Keratinocyte (primary cell): ENCODE measurements at regions not wholly inside any gene's neighbourhood (a gene's known extent, or its start where the extent isn't known, plus 50 kb on each side); places are given as distances from the start of the nearest gene placed in this dataset.
"Not testable (repeated sequence)": the region's sequence is repeated elsewhere in the genome, so short reads cannot be mapped to it uniquely, and the experiment has no call there.

Experiments
- DNase-seq: peaks from one replicate; pipeline ENCODE4 v3.0.0-alpha.2; 2011; ENCODE audit warnings: low read depth, missing footprints, low spot score
- FAIRE-seq: peaks from 2 replicates; lab custom pipeline; 2011; peaks lifted over from hg19 to GRCh38; lab: Jason Lieb, UNC
- H2AFZ ChIP-seq: 2 replicates; pipeline ENCODE4 v1.6.0; 2012; ENCODE audit warnings: low read length, control low read depth, inconsistent platforms; ENCODE audit not compliant: control insufficient read depth
- H3K27ac ChIP-seq: 2 replicates; pipeline ENCODE4 v1.5.1; 2011; ENCODE audit warnings: low read length; ENCODE audit not compliant: control insufficient read depth, insufficient read depth
- H3K27me3 ChIP-seq: 3 replicates; pipeline ENCODE4 v1.6.0; 2011; ENCODE audit warnings: low read length; ENCODE audit not compliant: control insufficient read depth, insufficient read depth; ENCODE audit errors: extremely low read depth
- H3K36me3 ChIP-seq, 2 experiments: 2 replicates in 1 of 2; 3 replicates in 1 of 2; pipeline ENCODE4 v1.5.1; 2011; ENCODE audit warnings: low read length in 2 of 2, mild to moderate bottlenecking in 1 of 2; ENCODE audit not compliant: control insufficient read depth in 2 of 2, insufficient read depth in 2 of 2; ENCODE audit errors: extremely low read depth in 1 of 2
- H3K4me1 ChIP-seq: 3 replicates; pipeline ENCODE4 v1.5.1; 2011; ENCODE audit warnings: low read length; ENCODE audit not compliant: control insufficient read depth, insufficient read depth; ENCODE audit errors: extremely low read depth
- H3K4me2 ChIP-seq: 3 replicates; pipeline ENCODE4 v1.6.0; 2011; ENCODE audit warnings: low read depth, low read length; ENCODE audit not compliant: control insufficient read depth, insufficient read depth; ENCODE audit errors: extremely low read depth
- H3K4me3 ChIP-seq, 3 experiments: fragments of 200-600 bp in 1 of 3; sonication (generic) in 1 of 3; 2 replicates in 2 of 3; 3 replicates in 1 of 3; pipeline ENCODE4 v1.5.1; 2011 to 2016; ENCODE audit warnings: low read length in 3 of 3, mild to moderate bottlenecking in 3 of 3, control low read depth in 2 of 3, inconsistent platforms in 1 of 3, low read depth in 1 of 3, mixed read lengths in 1 of 3, mixed run types in 1 of 3, moderate library complexity in 1 of 3; ENCODE audit not compliant: control insufficient read depth in 2 of 3, insufficient read depth in 2 of 3; ENCODE audit errors: extremely low read depth in 1 of 3
- H3K79me2 ChIP-seq: 2 replicates; pipeline ENCODE4 v1.6.0; 2012; ENCODE audit warnings: low read length; ENCODE audit not compliant: control insufficient read depth, insufficient read depth
- H3K9ac ChIP-seq: 3 replicates; pipeline ENCODE4 v1.6.0; 2011; ENCODE audit warnings: low read length; ENCODE audit not compliant: control insufficient read depth, insufficient read depth; ENCODE audit errors: extremely low read depth
- H3K9me1 ChIP-seq: 3 replicates; pipeline ENCODE4 v1.6.0; 2011; ENCODE audit warnings: low read length; ENCODE audit not compliant: control insufficient read depth, insufficient read depth; ENCODE audit errors: extremely low read depth
- H3K9me3 ChIP-seq: 2 replicates; pipeline ENCODE4 v1.5.1; 2012; ENCODE audit warnings: low read depth, low read length; ENCODE audit not compliant: control insufficient read depth
- H4K20me1 ChIP-seq: 3 replicates; pipeline ENCODE4 v1.6.0; 2011; ENCODE audit warnings: low read length; ENCODE audit not compliant: control insufficient read depth, insufficient read depth; ENCODE audit errors: extremely low read depth
- EZH2 ChIP-seq: IDR thresholded peaks from one replicate; pipeline ENCODE4 v1.6.1; 2012; ENCODE audit warnings: inconsistent platforms, mild to moderate bottlenecking, low read length, moderate library complexity
- dilution Hi-C: fragments of 300-500 bp; cut with MboI; formaldehyde crosslinking; loops from one replicate; pipeline ENCODE4 v1.7.0; 2020; ENCODE audit warnings: low sequenced_read_pairs; ENCODE audit not compliant: extremely low pct_ligation_motif_present
- TF ChIP-seq, protein P1 (sequence below), 3 experiments: IDR thresholded peaks in 1 of 3; conservative IDR thresholded peaks in 1 of 3; optimal IDR thresholded peaks in 1 of 3; 2 replicates in 2 of 3; 3 replicates in 1 of 3; pipeline versions ENCODE3 to v1.5.1; 2011; ENCODE audit warnings: low read length in 3 of 3, mild to moderate bottlenecking in 3 of 3, moderate library complexity in 2 of 3, control low read depth in 1 of 3, inconsistent platforms in 1 of 3; ENCODE audit not compliant: insufficient read depth in 2 of 3; ENCODE audit errors: extremely low read depth in 1 of 3

- no peak for FAIRE-seq
- dilution Hi-C loops = no loop called here
Observed at GRCh38 chr20:56914532-56914931, 285.4 kb downstream of the TFAP2C start.

DNA sequence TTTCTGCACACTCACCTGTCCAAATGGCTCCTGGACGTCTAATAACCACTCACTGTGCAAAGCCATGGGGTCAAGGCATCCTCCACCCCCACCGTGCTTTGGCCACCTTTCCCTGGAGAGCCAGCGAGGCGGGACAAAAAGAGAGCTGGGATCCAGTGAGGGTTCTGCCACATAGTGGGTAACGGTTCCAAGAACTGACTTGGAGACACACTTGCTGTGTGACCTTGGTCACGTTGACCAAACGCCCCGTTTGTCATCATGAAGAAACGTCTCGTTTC lies 287.2 kb downstream of the TFAP2C start:
- Histone ChIP-seq H3K4me1 (no peaks in the 10 kb centered on the region), H3K36me3 (no peaks in the 10 kb centered on the region), H3K9me1 (no peaks in the 10 kb centered on the region), H3K79me2 (no peaks in the 10 kb centered on the region), H3K27me3 (no peaks in the 10 kb centered on the region), H3K27ac (no peak overlapping the region), H3K4me2 (no peak overlapping the region), H3K9me3 (no peaks in the 10 kb centered on the region), H3K4me3 (no peak overlapping the region), H4K20me1 (no peaks in the 10 kb centered on the region), H2AFZ (no peak overlapping the region), H3K9ac (no peak overlapping the region)
- dilution Hi-C loops = no loop called here
- no peak for TF ChIP-seq EZH2
- TF ChIP-seq, protein P1, sequence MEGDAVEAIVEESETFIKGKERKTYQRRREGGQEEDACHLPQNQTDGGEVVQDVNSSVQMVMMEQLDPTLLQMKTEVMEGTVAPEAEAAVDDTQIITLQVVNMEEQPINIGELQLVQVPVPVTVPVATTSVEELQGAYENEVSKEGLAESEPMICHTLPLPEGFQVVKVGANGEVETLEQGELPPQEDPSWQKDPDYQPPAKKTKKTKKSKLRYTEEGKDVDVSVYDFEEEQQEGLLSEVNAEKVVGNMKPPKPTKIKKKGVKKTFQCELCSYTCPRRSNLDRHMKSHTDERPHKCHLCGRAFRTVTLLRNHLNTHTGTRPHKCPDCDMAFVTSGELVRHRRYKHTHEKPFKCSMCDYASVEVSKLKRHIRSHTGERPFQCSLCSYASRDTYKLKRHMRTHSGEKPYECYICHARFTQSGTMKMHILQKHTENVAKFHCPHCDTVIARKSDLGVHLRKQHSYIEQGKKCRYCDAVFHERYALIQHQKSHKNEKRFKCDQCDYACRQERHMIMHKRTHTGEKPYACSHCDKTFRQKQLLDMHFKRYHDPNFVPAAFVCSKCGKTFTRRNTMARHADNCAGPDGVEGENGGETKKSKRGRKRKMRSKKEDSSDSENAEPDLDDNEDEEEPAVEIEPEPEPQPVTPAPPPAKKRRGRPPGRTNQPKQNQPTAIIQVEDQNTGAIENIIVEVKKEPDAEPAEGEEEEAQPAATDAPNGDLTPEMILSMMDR (optimal IDR thresholded peaks at IDR 0.05 in 1 of 3, IDR thresholded peaks at IDR 0.05 in 1 of 3, conservative IDR thresholded peaks at IDR 0.05 in 1 of 3; ENCODE audit: extremely low read depth in 1 of 3, insufficient read depth in 2 of 3, low read length in 3 of 3) = no peak
- FAIRE-seq (no peak), DNase-seq (no peak)

More at GRCh38 chr20:56914532-56914931, 285.4 kb downstream of the TFAP2C start:
- no peak overlapping the region for H3K4me3 ChIP-seq
- H3K9ac ChIP-seq = no peak overlapping the region
- no peaks in the 10 kb centered on the region for H3K9me1 ChIP-seq
- H3K4me2 ChIP-seq = no peak overlapping the region
- H2AFZ ChIP-seq = no peak overlapping the region
- H3K27ac ChIP-seq = no peak overlapping the region
- H3K36me3 ChIP-seq = no peaks in the 10 kb centered on the region
- no peaks in the 10 kb centered on the region for H3K79me2 ChIP-seq
- no peak for DNase-seq
- H3K4me1 ChIP-seq = no peaks in the 10 kb centered on the region
- no peaks in the 10 kb centered on the region for H3K27me3 ChIP-seq
- H4K20me1 ChIP-seq = no peaks in the 10 kb centered on the region
- no peaks in the 10 kb centered on the region for H3K9me3 ChIP-seq
- TF ChIP-seq EZH2 = no peak
- TF ChIP-seq, protein P1 (optimal IDR thresholded peaks at IDR 0.05 in 1 of 3, IDR thresholded peaks at IDR 0.05 in 1 of 3, conservative IDR thresholded peaks at IDR 0.05 in 1 of 3; ENCODE audit: extremely low read depth in 1 of 3, insufficient read depth in 2 of 3, low read length in 3 of 3) = no peak

GRCh38 chr20:56920041-56920440 lies 290.9 kb downstream of the TFAP2C start:
- H3K4me2 ChIP-seq, H4K20me1 ChIP-seq, H2AFZ ChIP-seq, DNase-seq, FAIRE-seq, H3K4me3 ChIP-seq, H3K79me2 ChIP-seq, dilution Hi-C loops, H3K9me1 ChIP-seq, H3K9ac ChIP-seq, H3K27ac ChIP-seq, H3K4me1 ChIP-seq, H3K9me3 ChIP-seq, H3K36me3 ChIP-seq: not testable (repeated sequence)
- H3K27me3 ChIP-seq = peaks cover 15% of the 10 kb centered on the region
